HG02870 (cell line): ENCODE measurements at regions not wholly inside any gene's neighbourhood (a gene's known extent, or its start where the extent isn't known, plus 50 kb on each side); places are given as distances from the start of the nearest gene placed in this dataset.
"Not testable (repeated sequence)": the region's sequence is repeated elsewhere in the genome, so short reads cannot be mapped to it uniquely, and the experiment has no call there.

Experiments
- ATAC-seq: cut with Tn5 transposase; IDR thresholded peaks from one replicate; pipeline ENCODE4 v1.9.1; 2021; ENCODE audit warnings: mild to moderate bottlenecking, moderate library complexity; ENCODE audit not compliant: unreplicated experiment

- ATAC-seq, result no peak
Measured at GRCh38 chr9:710951-711745, 130.3 kb upstream of the DMRT1 start.

- no peak for ATAC-seq
Measured at GRCh38 chr9:711761-712553, 129.5 kb upstream of the DMRT1 start.

GRCh38 chr9:712643-713042 is 128.9 kb upstream of the DMRT1 start:
- ATAC-seq, result no peak

GRCh38 chr9:713091-713490 is 128.4 kb upstream of the DMRT1 start:
- ATAC-seq, result no peak

- ATAC-seq, result no peak
Measured at GRCh38 chr9:714675-715074, 126.8 kb upstream of the DMRT1 start.

GRCh38 chr9:715300-715699 is 126.2 kb upstream of the DMRT1 start:
- no peak for ATAC-seq

- ATAC-seq, result no peak
Measured at GRCh38 chr9:715743-716400, 125.6 kb upstream of the DMRT1 start.

- no peak for ATAC-seq
Measured at GRCh38 chr9:717722-718121, 123.8 kb upstream of the DMRT1 start.

GRCh38 chr9:720239-720881 is 121.1 kb upstream of the DMRT1 start:
- no peak for ATAC-seq

GRCh38 chr9:722388-722980 is 119.0 kb upstream of the DMRT1 start:
- no peak for ATAC-seq

- not testable (repeated sequence) for ATAC-seq
Measured at GRCh38 chr9:724461-724860, 117.0 kb upstream of the DMRT1 start.

- ATAC-seq, result no peak
Measured at GRCh38 chr9:726005-726404, 115.5 kb upstream of the DMRT1 start.

- ATAC-seq, result no peak
Measured at GRCh38 chr9:727767-728166, 113.7 kb upstream of the DMRT1 start.

- ATAC-seq, result no peak
Measured at GRCh38 chr9:728535-728934, 113.0 kb upstream of the DMRT1 start.

GRCh38 chr9:731474-731873 is 110.0 kb upstream of the DMRT1 start:
- no peak for ATAC-seq

GRCh38 chr9:734831-735511 is 106.5 kb upstream of the DMRT1 start:
- ATAC-seq, result no peak

GRCh38 chr9:737400-738120 is 103.9 kb upstream of the DMRT1 start:
- ATAC-seq, result no peak

GRCh38 chr9:738209-738915 is 103.1 kb upstream of the DMRT1 start:
- ATAC-seq, result no peak

GRCh38 chr9:739362-739761 is 102.1 kb upstream of the DMRT1 start:
- ATAC-seq, result no peak
